Prostate gland (tissue), 2 donors: ENCODE measurements at regions not wholly inside any gene's neighbourhood (a gene's known extent, or its start where the extent isn't known, plus 50 kb on each side); places are given as distances from the start of the nearest gene placed in this dataset.

ENCODE experiments used
- POLR2A ChIP-seq: fragments of 450-650 bp; IDR thresholded peaks from one replicate; pipeline ENCODE4 v1.6.1; 2016; ENCODE audit warnings: antibody characterized with exemption, mild to moderate bottlenecking
- POLR2AphosphoS5 ChIP-seq: sonication (generic); formaldehyde crosslinking; IDR thresholded peaks from one replicate; pipeline ENCODE4 v1.6.1; 2017; ENCODE audit warnings: antibody characterized with exemption
- TF ChIP-seq, protein P1 (sequence below), 4 experiments: fragments of 200-600 bp in 2 of 4; fragments of 450-650 bp in 2 of 4; sonication (generic) in 2 of 4; IDR thresholded peaks; 1 replicate in 3 of 4; 2 replicates in 1 of 4; pipeline ENCODE4 v1.5.1; 2016 to 2019; ENCODE audit warnings: antibody characterized with exemption in 4 of 4, mild to moderate bottlenecking in 2 of 4, moderate library complexity in 2 of 4

DNA sequence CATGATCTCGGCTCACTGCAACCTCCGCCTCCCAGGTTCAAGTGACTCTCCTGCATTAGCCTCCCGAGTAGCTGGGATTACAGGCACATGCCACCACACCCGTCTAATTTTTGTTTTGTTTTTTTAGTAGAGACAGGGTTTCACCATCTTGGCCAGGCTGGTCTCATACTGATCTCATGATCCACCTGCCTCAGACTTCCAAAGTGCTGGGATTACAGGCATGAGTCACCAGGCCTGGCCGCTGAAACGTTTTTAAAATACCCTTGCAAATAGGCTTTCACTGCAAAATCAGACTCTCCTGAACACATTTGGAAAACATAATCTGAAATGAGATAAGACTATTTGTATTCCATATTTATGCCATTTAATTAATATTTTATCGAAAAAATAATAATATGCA is 826.1 kb upstream of the CNTN5 start:
- TF ChIP-seq, protein P1, sequence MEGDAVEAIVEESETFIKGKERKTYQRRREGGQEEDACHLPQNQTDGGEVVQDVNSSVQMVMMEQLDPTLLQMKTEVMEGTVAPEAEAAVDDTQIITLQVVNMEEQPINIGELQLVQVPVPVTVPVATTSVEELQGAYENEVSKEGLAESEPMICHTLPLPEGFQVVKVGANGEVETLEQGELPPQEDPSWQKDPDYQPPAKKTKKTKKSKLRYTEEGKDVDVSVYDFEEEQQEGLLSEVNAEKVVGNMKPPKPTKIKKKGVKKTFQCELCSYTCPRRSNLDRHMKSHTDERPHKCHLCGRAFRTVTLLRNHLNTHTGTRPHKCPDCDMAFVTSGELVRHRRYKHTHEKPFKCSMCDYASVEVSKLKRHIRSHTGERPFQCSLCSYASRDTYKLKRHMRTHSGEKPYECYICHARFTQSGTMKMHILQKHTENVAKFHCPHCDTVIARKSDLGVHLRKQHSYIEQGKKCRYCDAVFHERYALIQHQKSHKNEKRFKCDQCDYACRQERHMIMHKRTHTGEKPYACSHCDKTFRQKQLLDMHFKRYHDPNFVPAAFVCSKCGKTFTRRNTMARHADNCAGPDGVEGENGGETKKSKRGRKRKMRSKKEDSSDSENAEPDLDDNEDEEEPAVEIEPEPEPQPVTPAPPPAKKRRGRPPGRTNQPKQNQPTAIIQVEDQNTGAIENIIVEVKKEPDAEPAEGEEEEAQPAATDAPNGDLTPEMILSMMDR (IDR thresholded peaks at IDR 0.05): no peak
- TF ChIP-seq POLR2AphosphoS5 (no peak), POLR2A (no peak)
